Duodenal mucosa (tissue), 2 donors: ENCODE measurements at regions not wholly inside any gene's neighbourhood (a gene's known extent, or its start where the extent isn't known, plus 50 kb on each side); places are given as distances from the start of the nearest gene placed in this dataset.
"Not testable (repeated sequence)": the region's sequence is repeated elsewhere in the genome, so short reads cannot be mapped to it uniquely, and the experiment has no call there.

Experiments used
- H3K27ac ChIP-seq: one replicate; pipeline ENCODE4 v1.7.0; 2013; ENCODE audit warnings: low read depth, low read length
- H3K27me3 ChIP-seq, 2 donors: one replicate each; pipeline ENCODE4 v1.7.0; 2013; ENCODE audit warnings: low read length in 2 of 2, control low read depth in 1 of 2; ENCODE audit not compliant: insufficient read depth in 2 of 2, control insufficient read depth in 1 of 2
- H3K36me3 ChIP-seq, 2 donors: one replicate each; pipeline ENCODE4 v1.7.0; 2013; ENCODE audit warnings: low read length in 2 of 2, control low read depth in 1 of 2; ENCODE audit not compliant: insufficient read depth in 2 of 2, control insufficient read depth in 1 of 2
- H3K4me1 ChIP-seq, 2 donors: one replicate each; pipeline ENCODE4 v1.7.0; 2013; ENCODE audit warnings: low read length in 2 of 2, control low read depth in 1 of 2; ENCODE audit not compliant: insufficient read depth in 2 of 2, control insufficient read depth in 1 of 2
- H3K4me3 ChIP-seq, 2 donors: one replicate each; pipeline ENCODE4 v1.7.0; 2013; ENCODE audit warnings: low read length in 2 of 2, low read depth in 1 of 2
- H3K9ac ChIP-seq, 2 donors: one replicate each; pipeline ENCODE4 v1.7.0; 2013; ENCODE audit warnings: low read length in 2 of 2, low read depth in 1 of 2
- H3K9me3 ChIP-seq, 2 donors: one replicate each; pipeline ENCODE4 v1.7.0; 2013; ENCODE audit warnings: low read length in 2 of 2, control low read depth in 1 of 2; ENCODE audit not compliant: control insufficient read depth in 1 of 2

DNA sequence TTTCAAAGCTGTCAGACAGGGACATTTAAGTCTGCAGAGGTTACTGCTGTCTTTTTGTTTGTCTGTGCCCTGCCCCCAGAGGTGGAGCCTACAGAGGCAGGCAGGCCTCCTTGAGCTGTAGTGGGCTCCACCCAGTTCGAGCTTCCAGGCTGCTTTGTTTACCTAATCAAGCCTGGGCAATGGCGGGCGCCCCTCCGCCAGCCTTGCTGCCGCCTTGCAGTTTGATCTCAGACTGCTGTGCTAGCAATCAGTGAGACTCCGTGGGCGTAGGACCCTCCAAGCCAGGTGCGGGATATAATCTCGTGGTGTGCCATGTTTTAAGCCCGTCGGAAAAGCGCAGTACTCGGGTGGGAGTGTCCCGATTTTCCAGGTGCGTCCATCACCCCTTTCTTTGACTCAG is 919.2 kb upstream of the ARRDC3 start:
- not testable (repeated sequence) for H3K27me3 ChIP-seq, H3K4me3 ChIP-seq, H3K9me3 ChIP-seq

DNA sequence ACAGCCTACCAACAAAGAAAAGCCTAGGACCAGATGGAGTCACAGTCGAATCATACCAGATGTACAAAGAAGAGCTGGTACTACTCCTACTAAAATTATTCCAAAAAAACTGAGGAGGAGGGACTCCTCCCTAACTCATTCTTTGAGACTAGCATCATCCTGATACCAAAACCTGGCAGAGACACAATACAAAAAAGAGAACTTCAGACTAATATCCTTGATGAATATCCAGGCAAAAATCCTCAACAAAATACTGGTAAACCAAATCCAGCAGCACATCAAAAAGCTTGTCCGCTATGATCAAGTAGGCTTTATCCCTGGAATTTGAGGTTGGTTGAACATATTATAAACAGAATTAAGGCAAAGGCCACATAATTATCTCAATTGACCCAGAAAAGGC is 900.4 kb upstream of the ARRDC3 start:
- Histone ChIP-seq H3K9ac (no peak overlapping the region), H3K27me3 (no peaks in the 10 kb centered on the region), H3K4me1 (no peaks in the 10 kb centered on the region), H3K9me3 (peaks cover 5 to 8% of the 10 kb centered on the region in 2 donors), H3K36me3 (no peaks in the 10 kb centered on the region), H3K4me3 (no peak overlapping the region), H3K27ac (no peak overlapping the region)

More for the DNA sequence above, 919.2 kb upstream of the ARRDC3 start:
- H3K4me1 ChIP-seq, H3K36me3 ChIP-seq, H3K9ac ChIP-seq, H3K27ac ChIP-seq: not testable (repeated sequence)

DNA sequence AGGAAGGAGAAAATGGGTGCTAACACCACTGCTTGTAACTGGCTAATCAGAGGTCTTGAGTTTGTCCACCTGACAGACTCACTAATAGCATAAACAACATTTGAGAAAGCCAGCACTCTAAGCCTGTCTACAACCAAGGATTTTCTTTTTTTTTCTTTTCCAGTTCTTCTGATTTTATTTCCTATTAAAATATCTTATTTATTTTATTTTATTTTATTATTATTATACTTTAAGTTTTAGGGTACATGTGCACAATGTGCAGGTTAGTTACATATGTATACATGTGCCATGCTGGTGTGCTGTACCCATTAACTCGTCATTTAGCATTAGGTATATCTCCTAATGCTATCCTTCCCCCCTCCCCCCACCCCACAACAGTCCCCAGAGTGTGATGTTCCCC is 888.6 kb upstream of the ARRDC3 start:
- not testable (repeated sequence) for H3K4me1 ChIP-seq, H3K27me3 ChIP-seq, H3K27ac ChIP-seq, H3K36me3 ChIP-seq, H3K4me3 ChIP-seq, H3K9me3 ChIP-seq, H3K9ac ChIP-seq

DNA sequence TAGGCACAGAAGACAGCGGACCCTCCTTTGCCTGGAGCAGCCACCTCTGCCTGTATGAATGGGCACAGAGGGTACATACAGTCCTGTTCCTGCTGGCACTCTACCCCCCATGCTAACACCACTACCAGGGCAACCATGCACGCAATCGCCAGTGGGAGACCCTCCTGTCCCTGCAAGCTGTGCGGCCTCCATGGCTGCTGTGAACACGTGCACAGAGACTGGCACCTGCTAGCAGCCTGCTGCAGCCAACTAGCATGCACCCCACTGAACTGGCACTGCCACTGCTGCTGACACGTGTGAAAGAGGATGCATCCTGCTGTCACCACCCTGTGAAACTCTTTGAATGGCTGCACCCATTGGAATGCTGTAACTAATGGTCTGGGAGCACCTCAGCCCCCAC is 885.2 kb upstream of the ARRDC3 start:
- Histone ChIP-seq H3K9me3 (peaks cover 0 to 4% of the 10 kb centered on the region in 2 donors), H3K36me3 (no peaks in the 10 kb centered on the region), H3K27ac (no peak overlapping the region), H3K27me3 (no peaks in the 10 kb centered on the region), H3K9ac (no peak overlapping the region), H3K4me3 (no peak overlapping the region), H3K4me1 (no peaks in the 10 kb centered on the region)

DNA sequence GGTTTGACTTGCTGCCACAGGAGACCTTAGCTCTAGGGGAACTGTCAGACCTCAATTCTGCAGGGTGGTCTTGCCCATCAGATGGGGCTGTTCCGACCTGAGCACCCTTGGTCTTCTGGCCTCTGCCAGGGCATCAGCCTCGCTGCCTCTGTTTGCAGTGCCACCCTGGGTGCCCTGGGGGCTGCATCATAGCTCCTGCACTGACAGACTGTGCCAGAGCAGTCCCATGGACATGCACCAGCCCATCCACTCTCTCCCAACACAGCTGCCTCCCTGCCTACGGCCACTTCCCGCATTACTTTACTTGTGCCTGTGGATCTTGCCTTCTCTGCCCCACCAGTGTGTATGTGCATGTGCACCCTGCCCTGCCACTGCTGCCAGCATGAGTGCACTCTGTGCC is 884.7 kb upstream of the ARRDC3 start:
- Histone ChIP-seq H3K27me3 (no peaks in the 10 kb centered on the region), H3K9me3 (peaks cover 0 to 4% of the 10 kb centered on the region in 2 donors), H3K4me3 (no peak overlapping the region), H3K4me1 (no peaks in the 10 kb centered on the region), H3K9ac (no peak overlapping the region), H3K36me3 (no peaks in the 10 kb centered on the region), H3K27ac (no peak overlapping the region)

DNA sequence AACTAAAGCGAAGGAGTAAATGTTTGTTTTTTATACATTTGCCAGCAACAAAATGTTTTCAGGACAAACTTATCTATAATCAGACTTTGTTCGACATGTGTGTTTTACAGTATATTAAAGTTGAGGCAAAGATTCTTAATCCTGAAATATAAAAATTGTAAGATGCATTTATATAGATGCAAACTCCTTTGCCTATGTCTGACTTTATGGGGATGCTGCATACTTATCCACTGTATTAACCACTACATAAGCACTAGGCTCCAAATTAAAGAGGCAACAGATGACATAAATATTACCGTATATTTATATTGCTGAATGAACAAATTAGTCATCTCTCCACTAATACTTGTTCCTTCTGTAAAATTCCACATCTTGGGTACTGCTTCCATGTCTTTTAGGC is 882.7 kb upstream of the ARRDC3 start:
- no peak overlapping the region for H3K4me3 ChIP-seq
- H3K9me3 ChIP-seq = peaks cover 0 to 4% of the 10 kb centered on the region in 2 donors
- no peak overlapping the region for H3K9ac ChIP-seq
- H3K27me3 ChIP-seq = no peaks in the 10 kb centered on the region
- no peaks in the 10 kb centered on the region for H3K4me1 ChIP-seq
- H3K36me3 ChIP-seq = no peaks in the 10 kb centered on the region
- no peak overlapping the region for H3K27ac ChIP-seq

DNA sequence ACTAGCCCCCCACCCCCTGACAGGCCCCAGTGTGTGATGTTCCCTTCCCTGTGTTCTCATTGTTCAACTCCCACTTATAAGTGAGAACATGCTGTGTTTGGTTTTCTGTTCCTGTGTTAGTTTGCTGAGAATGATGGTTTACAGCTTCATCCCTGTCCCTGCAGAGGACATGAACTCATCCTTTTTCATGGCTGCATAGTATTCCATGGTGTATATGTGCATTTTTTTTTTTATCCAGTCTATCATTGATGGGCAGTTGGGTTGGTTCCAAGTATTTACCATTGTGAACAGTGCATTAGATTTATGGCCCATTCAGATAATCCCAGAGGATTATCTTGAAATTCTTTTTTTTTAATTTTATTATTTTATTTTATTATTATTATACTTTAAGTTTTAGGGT is 872.5 kb upstream of the ARRDC3 start:
- not testable (repeated sequence) for H3K4me3 ChIP-seq, H3K27me3 ChIP-seq, H3K9me3 ChIP-seq, H3K9ac ChIP-seq, H3K36me3 ChIP-seq, H3K4me1 ChIP-seq, H3K27ac ChIP-seq

DNA sequence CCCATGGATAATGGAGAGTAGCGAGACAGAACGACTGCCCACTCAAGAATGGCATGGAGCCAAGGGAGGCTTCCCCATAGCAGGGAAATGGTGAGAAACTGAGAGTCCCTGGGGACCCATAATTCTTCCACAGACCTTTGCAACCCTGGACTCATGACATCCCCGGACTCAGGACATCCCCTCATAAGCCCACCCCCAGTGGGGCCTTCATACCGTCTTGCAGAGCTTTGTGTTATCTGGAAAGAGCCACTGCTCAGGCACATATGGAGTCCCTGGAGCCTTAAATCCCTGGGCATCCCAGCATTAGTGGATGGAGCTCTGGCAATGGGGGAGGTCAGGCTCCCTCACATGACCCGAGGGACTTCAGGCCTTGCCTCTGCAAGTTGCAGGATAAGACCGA is 865.4 kb upstream of the ARRDC3 start:
- no peaks in the 10 kb centered on the region for H3K27me3 ChIP-seq
- no peak overlapping the region for H3K27ac ChIP-seq
- peaks cover 14 to 18% of the 10 kb centered on the region in 2 donors for H3K9me3 ChIP-seq
- H3K4me1 ChIP-seq = no peaks in the 10 kb centered on the region
- no peak overlapping the region for H3K9ac ChIP-seq
- H3K4me3 ChIP-seq = no peak overlapping the region
- no peaks in the 10 kb centered on the region for H3K36me3 ChIP-seq

DNA sequence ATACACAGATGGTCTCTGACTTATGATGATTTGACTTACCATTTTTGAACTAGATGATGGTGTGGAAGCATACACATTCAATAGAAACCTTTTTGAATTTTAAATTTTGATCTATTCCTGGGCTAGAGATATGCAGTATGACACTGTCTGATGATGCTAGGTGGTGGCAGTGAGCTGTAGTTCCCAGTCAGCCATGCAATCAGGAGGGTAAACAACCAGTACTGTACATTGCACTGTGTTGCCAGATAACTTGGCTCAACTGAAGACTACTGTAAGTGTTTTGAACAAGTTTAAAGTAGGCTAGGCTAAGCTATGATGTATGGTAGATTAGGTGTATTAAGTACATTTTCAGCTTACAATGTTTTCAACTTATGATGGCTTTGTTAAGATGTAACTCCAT is 859.1 kb upstream of the ARRDC3 start:
- Histone ChIP-seq H3K4me3 (no peak overlapping the region), H3K9me3 (no peaks in the 10 kb centered on the region), H3K27ac (no peak overlapping the region), H3K36me3 (no peaks in the 10 kb centered on the region), H3K4me1 (no peaks in the 10 kb centered on the region), H3K27me3 (no peaks in the 10 kb centered on the region), H3K9ac (no peak overlapping the region)

DNA sequence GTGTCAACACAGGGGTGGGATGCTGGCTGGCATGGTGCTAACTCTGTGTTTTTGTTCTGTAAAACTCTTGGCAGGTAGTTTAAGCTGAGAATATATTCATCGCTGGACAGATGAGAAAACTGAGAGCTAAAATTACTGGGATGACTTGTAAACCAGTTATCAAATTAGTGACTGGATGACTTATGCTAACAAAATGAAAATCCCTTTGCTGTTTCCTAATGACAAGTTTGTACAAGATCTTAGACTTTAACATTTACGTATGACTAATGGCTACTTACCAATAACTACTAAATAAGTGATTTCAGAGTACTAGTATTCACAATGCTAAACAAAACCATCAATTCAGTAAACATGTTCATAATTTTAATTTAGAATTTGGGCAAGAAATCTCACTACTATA is 854.8 kb upstream of the ARRDC3 start:
- no peaks in the 10 kb centered on the region for H3K36me3 ChIP-seq
- H3K27me3 ChIP-seq = no peaks in the 10 kb centered on the region
- H3K4me1 ChIP-seq = no peaks in the 10 kb centered on the region
- H3K9me3 ChIP-seq = no peaks in the 10 kb centered on the region
- no peak overlapping the region for H3K4me3 ChIP-seq
- H3K9ac ChIP-seq = no peak overlapping the region
- H3K27ac ChIP-seq = no peak overlapping the region

DNA sequence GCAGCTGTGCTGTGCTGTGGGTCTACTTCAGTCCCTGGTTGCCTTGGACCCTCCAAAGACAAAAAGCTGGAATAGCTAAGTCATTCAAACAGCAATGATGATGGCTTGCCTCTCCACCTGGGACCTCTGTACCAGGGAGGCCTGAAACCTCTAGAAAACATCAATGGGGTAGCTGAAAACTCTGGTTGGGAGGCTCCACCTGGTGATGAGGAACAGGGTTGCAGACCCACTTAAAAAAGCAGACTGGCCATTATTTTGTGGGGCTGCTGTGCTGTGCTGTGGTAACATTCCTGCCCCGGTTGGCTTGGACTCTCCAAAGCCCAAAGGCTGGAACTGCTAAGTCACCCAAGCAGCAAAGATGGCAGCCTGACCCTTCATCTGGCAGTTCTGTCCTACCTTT is 839.3 kb upstream of the ARRDC3 start:
- no peaks in the 10 kb centered on the region for H3K4me1 ChIP-seq
- H3K27ac ChIP-seq = no peak overlapping the region
- H3K4me3 ChIP-seq = no peak overlapping the region
- no peak overlapping the region for H3K9ac ChIP-seq
- no peaks in the 10 kb centered on the region for H3K36me3 ChIP-seq
- H3K9me3 ChIP-seq = peaks cover 10 to 11% of the 10 kb centered on the region in 2 donors
- H3K27me3 ChIP-seq = no peaks in the 10 kb centered on the region
